Esophagus squamous epithelium (tissue), 4 donors: ENCODE measurements at regions not wholly inside any gene's neighbourhood (a gene's known extent, or its start where the extent isn't known, plus 50 kb on each side); places are given as distances from the start of the nearest gene placed in this dataset.

Experiments used
- CTCF ChIP-seq, 6 experiments: fragments of 450-650 bp in 4 of 6; fragments of 200-600 bp in 2 of 6; sonication (generic) in 2 of 6; IDR thresholded peaks; one replicate each; pipeline ENCODE4 v1.5.1; 2016 to 2019; ENCODE audit warnings: antibody characterized with exemption in 6 of 6, mild to moderate bottlenecking in 4 of 6, moderate library complexity in 4 of 6
- POLR2A ChIP-seq, 4 donors: fragments of 450-650 bp; IDR thresholded peaks; one replicate each; pipeline ENCODE4 v1.6.1; 2017; ENCODE audit warnings: antibody characterized with exemption in 4 of 4, mild to moderate bottlenecking in 4 of 4, moderate library complexity in 3 of 4

GRCh38 chr16:63129411-63130125 lies 1093.3 kb upstream of the CDH8 start:
- TF ChIP-seq CTCF (IDR thresholded peaks at IDR 0.05), result no peak
- TF ChIP-seq POLR2A (IDR thresholded peaks at IDR 0.05), result no peak
